ENCODE measurements at regions not wholly inside any gene's neighbourhood (a gene's known extent, or its start where the extent isn't known, plus 50 kb on each side); places are given as distances from the start of the nearest gene placed in this dataset.

GRCh38 chr11:134576286-134576685, 164.2 kb upstream of the B3GAT1 start:
- TF ChIP-seq CTCF (conservative IDR thresholded peaks at IDR 0.05) = no peak
- no peak overlapping the region for H3K4me3 Mint-ChIP-seq
- no peak for DNase-seq
- H3K23ac ChIP-seq (ENCODE audit: insufficient read length, low read depth, low read length) = no peak overlapping the region
- no peak overlapping the region for H3K56ac ChIP-seq (ENCODE audit: insufficient read length, low read depth, low read length)
- peaks cover 15 to 48% of the 10 kb centered on the region in 2 experiments for H3K4me1 Mint-ChIP-seq
- peaks cover under 1% of the 10 kb centered on the region for H3K27me3 Mint-ChIP-seq (ENCODE audit: low read depth)
- no peaks in the 10 kb centered on the region for H3K79me2 ChIP-seq (ENCODE audit: insufficient read depth, low read length)
- H3K9ac ChIP-seq (ENCODE audit: extremely low read depth, insufficient read length, low read length) = no peak overlapping the region
- H3K18ac ChIP-seq (ENCODE audit: insufficient read length, low read depth, low read length) = no peak overlapping the region
- no peak overlapping the region for H4K91ac ChIP-seq (ENCODE audit: insufficient read length, low read depth, low read length)
- no peak overlapping the region for H2BK20ac ChIP-seq (ENCODE audit: low read depth, low read length, poor library complexity, severe bottlenecking)
- H4K8ac ChIP-seq (replicated peaks; ENCODE audit: insufficient read length, low read depth, low read length) = no peak overlapping the region
- no peaks in the 10 kb centered on the region for H3K79me1 ChIP-seq (ENCODE audit: insufficient read depth, low read depth, low read length, poor library complexity, severe bottlenecking)
- no peak overlapping the region for H2BK12ac ChIP-seq (ENCODE audit: insufficient read length, low read depth, low read length)
- H3K27ac Mint-ChIP-seq = no peak overlapping the region
- H2AK5ac ChIP-seq (ENCODE audit: insufficient read length, low read length) = no peak overlapping the region
- no peak overlapping the region for H2BK5ac ChIP-seq (ENCODE audit: insufficient read length, low read length)
- no peaks in the 10 kb centered on the region for H3K9me3 ChIP-seq (ENCODE audit: control insufficient read depth, low read depth, low read length)
- H3K4me2 ChIP-seq (ENCODE audit: insufficient read depth, insufficient read length, low read length) = no peak overlapping the region
- no CpG with 5 or more reads among the region's 9 CpGs for WGBS (ENCODE audit: extremely low coverage, insufficient read length, low lambda C conversion rate)
- no peaks in the 10 kb centered on the region for H3K27me3 ChIP-seq (ENCODE audit: insufficient read depth, low read length)
- no peak overlapping the region for H2BK120ac ChIP-seq (ENCODE audit: low read depth, low read length, poor library complexity, severe bottlenecking)
- no peaks in the 10 kb centered on the region; a peak in 1 of 5 replicates for H3K9me3 Mint-ChIP-seq
- no peak overlapping the region for H4K5ac ChIP-seq (ENCODE audit: insufficient read length, low read depth, low read length)
- no peak overlapping the region for H3K4ac ChIP-seq (ENCODE audit: low read depth, low read length)
- no peaks in the 10 kb centered on the region for H4K20me1 ChIP-seq (ENCODE audit: control insufficient read depth, insufficient read depth, insufficient read length)
- no peaks in the 10 kb centered on the region for H3K23me2 ChIP-seq (ENCODE audit: insufficient read length, low read depth, low read length, poor library complexity, severe bottlenecking)
- H3K14ac ChIP-seq (ENCODE audit: insufficient read depth, low read length) = no peak overlapping the region
- H3K27ac ChIP-seq (ENCODE audit: insufficient read length, low read depth, low read length) = no peak overlapping the region
- no peak overlapping the region for H2AFZ ChIP-seq (ENCODE audit: low read length)
- H2BK15ac ChIP-seq (ENCODE audit: low read depth, low read length) = no peak overlapping the region
- no peaks in the 10 kb centered on the region for H3K4me1 ChIP-seq (ENCODE audit: insufficient read depth, low read length)
- H3T11ph ChIP-seq (ENCODE audit: low read length) = no peak overlapping the region
- H3K36me3 Mint-ChIP-seq (ENCODE audit: insufficient read depth in 1 of 3, low read depth in 3 of 3) = no peaks in the 10 kb centered on the region
